ENCODE measurements at regions not wholly inside any gene's neighbourhood (a gene's known extent, or its start where the extent isn't known, plus 50 kb on each side); places are given as distances from the start of the nearest gene placed in this dataset.

GRCh38 chr5:174995827-174996226 is 271.4 kb downstream of the MSX2 start:
- TF ChIP-seq, protein P1, sequence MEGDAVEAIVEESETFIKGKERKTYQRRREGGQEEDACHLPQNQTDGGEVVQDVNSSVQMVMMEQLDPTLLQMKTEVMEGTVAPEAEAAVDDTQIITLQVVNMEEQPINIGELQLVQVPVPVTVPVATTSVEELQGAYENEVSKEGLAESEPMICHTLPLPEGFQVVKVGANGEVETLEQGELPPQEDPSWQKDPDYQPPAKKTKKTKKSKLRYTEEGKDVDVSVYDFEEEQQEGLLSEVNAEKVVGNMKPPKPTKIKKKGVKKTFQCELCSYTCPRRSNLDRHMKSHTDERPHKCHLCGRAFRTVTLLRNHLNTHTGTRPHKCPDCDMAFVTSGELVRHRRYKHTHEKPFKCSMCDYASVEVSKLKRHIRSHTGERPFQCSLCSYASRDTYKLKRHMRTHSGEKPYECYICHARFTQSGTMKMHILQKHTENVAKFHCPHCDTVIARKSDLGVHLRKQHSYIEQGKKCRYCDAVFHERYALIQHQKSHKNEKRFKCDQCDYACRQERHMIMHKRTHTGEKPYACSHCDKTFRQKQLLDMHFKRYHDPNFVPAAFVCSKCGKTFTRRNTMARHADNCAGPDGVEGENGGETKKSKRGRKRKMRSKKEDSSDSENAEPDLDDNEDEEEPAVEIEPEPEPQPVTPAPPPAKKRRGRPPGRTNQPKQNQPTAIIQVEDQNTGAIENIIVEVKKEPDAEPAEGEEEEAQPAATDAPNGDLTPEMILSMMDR (IDR thresholded peaks at IDR 0.05) = no peak
- TF ChIP-seq EZH2phosphoT487 (IDR thresholded peaks at IDR 0.05; ENCODE audit: borderline replicate concordance, low read depth) (no peak), RCOR1 (IDR thresholded peaks at IDR 0.05; ENCODE audit: low read length) (no peak), SIN3A (IDR thresholded peaks at IDR 0.05; ENCODE audit: borderline replicate concordance, low read depth, low read length) (no peak), POLR2AphosphoS5 (IDR thresholded peaks at IDR 0.05; ENCODE audit: low read depth, low read length) (no peak), TAF1 (IDR thresholded peaks at IDR 0.05; ENCODE audit: borderline replicate concordance, low read depth, low read length) (no peak), RAD21 (IDR thresholded peaks at IDR 0.05; ENCODE audit: low read length) (no peak), MXI1 (IDR thresholded peaks at IDR 0.05; ENCODE audit: low read depth, low read length) (no peak)
- TF ChIP-seq, protein P2, sequence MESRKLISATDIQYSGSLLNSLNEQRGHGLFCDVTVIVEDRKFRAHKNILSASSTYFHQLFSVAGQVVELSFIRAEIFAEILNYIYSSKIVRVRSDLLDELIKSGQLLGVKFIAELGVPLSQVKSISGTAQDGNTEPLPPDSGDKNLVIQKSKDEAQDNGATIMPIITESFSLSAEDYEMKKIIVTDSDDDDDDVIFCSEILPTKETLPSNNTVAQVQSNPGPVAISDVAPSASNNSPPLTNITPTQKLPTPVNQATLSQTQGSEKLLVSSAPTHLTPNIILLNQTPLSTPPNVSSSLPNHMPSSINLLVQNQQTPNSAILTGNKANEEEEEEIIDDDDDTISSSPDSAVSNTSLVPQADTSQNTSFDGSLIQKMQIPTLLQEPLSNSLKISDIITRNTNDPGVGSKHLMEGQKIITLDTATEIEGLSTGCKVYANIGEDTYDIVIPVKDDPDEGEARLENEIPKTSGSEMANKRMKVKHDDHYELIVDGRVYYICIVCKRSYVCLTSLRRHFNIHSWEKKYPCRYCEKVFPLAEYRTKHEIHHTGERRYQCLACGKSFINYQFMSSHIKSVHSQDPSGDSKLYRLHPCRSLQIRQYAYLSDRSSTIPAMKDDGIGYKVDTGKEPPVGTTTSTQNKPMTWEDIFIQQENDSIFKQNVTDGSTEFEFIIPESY (IDR thresholded peaks at IDR 0.05; ENCODE audit: borderline replicate concordance, low read depth) = no peak

Measured in SK-N-SH (cell line).